ENCODE measurements at regions not wholly inside any gene's neighbourhood (a gene's known extent, or its start where the extent isn't known, plus 50 kb on each side); places are given as distances from the start of the nearest gene placed in this dataset.

- no peak for DNase-seq
Measured at GRCh38 chr14:60563113-60563512, 54.2 kb downstream of the SIX6 start.

DNA sequence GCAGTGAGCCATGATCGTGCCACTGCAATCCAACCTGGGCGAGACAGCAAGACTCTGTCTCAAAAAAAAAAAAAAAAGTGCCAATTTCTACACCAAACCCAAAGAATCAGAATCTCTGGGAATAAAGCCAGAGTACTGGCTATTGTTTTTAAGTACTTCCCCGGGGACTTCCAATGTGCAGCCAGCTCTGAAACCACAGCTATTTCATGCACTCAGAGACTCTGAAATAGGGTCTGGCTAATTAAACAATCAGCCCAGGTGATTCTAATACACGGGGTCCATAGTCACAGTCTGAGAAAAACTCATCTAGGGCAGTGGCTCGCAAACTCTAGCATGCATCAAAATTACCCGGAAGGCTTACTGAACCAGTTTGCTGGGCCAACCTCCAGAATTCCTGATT is 56.3 kb downstream of the SIX6 start:
- DNase-seq = peak in 1 of 2 experiments; percentile 34

- no peak for DNase-seq
Measured at GRCh38 chr14:60566101-60566500, 57.2 kb downstream of the SIX6 start.

- DNase-seq = no peak
Measured at GRCh38 chr14:60573943-60574495, 65.1 kb downstream of the SIX6 start.

- no peak for DNase-seq
Measured at GRCh38 chr14:60575008-60575407, 66.1 kb downstream of the SIX6 start.

- no peak for DNase-seq
Measured at GRCh38 chr14:60585676-60586075, 63.6 kb downstream of the SIX1 start.

DNA sequence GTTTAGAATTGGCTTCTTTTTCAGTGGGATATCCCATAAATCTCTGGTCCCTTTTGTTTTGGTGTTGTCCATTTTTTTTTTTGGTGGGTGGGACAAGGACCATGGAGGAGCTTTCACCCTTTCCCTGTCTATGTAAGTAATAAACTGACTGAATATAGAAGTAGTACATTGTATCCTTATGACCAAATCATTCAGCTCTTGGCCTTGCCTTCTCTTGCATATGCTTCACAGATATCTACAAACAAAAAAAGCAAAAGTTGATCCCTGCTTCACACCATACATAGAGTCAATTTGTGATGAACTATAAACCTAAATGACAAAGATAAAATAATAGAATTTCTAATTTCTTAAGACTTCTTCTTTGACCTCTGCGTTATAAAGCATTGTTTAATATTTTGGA is 59.8 kb downstream of the SIX1 start:
- DNase-seq = no peak

GRCh38 chr14:60590991-60591414 is 58.3 kb downstream of the SIX1 start:
- no peak for DNase-seq

All from NCI-H187 (cell line).